CD14-positive monocyte (primary cell): ENCODE measurements at regions not wholly inside any gene's neighbourhood (a gene's known extent, or its start where the extent isn't known, plus 50 kb on each side); places are given as distances from the start of the nearest gene placed in this dataset.

Experiments used
- DNase-seq, 3 donors: peaks; one replicate each; pipeline ENCODE4 v3.0.0-alpha.2; 2011 to 2022
- H2AFZ ChIP-seq: 2 replicates; pipeline ENCODE4 v1.6.0; 2012; ENCODE audit warnings: mild to moderate bottlenecking, low read depth, low read length, inconsistent platforms; ENCODE audit not compliant: insufficient read depth, poor library complexity, severe bottlenecking
- H3K27ac ChIP-seq, 2 donors: 1 replicate in 1 of 2; 2 replicates in 1 of 2; pipeline ENCODE4 v1.5.1; 2012 to 2013; ENCODE audit warnings: low read length in 2 of 2, control low read depth in 1 of 2, inconsistent platforms in 1 of 2, low read depth in 1 of 2, mild to moderate bottlenecking in 1 of 2
- H3K27me3 ChIP-seq, 2 donors: one replicate each; pipeline versions ENCODE4 v1.6.0 to v1.6.1; 2011 to 2013; ENCODE audit warnings: low read length in 2 of 2; ENCODE audit not compliant: control insufficient read depth in 2 of 2, insufficient read depth in 2 of 2
- H3K36me3 ChIP-seq, 2 donors: replicated peaks in 1 of 2; 1 replicate in 1 of 2; 2 replicates in 1 of 2; pipeline versions ENCODE4 v1.5.1 to v1.6.1; 2012 to 2013; ENCODE audit warnings: low read length in 2 of 2, control low read depth in 1 of 2, inconsistent platforms in 1 of 2, mild to moderate bottlenecking in 1 of 2; ENCODE audit not compliant: insufficient read depth in 2 of 2, control insufficient read depth in 1 of 2
- H3K4me1 ChIP-seq, 2 donors: 1 replicate in 1 of 2; 2 replicates in 1 of 2; pipeline versions ENCODE4 v1.5.1 to v1.6.1; 2012 to 2013; ENCODE audit warnings: low read length in 2 of 2, control low read depth in 1 of 2, inconsistent platforms in 1 of 2, mild to moderate bottlenecking in 1 of 2, moderate library complexity in 1 of 2; ENCODE audit not compliant: insufficient read depth in 2 of 2, control insufficient read depth in 1 of 2
- H3K4me2 ChIP-seq: replicated peaks from 2 replicates; pipeline ENCODE3; 2012; ENCODE audit warnings: low read length, moderate library complexity, mild to moderate bottlenecking; ENCODE audit not compliant: poor library complexity, severe bottlenecking; ENCODE audit errors: extremely low read depth
- H3K4me3 ChIP-seq, 3 experiments: fragments of 200-600 bp in 1 of 3; sonication (generic) in 1 of 3; replicated peaks in 1 of 3; 1 replicate in 2 of 3; 2 replicates in 1 of 3; pipeline ENCODE4 v1.5.1; 2011 to 2013; ENCODE audit warnings: low read length in 3 of 3, mild to moderate bottlenecking in 3 of 3, control low read depth in 2 of 3, low read depth in 2 of 3, inconsistent platforms in 1 of 3, moderate library complexity in 1 of 3
- H3K79me2 ChIP-seq: 2 replicates; pipeline ENCODE4 v1.6.0; 2012; ENCODE audit warnings: mild to moderate bottlenecking, control low read depth, inconsistent platforms, low read length, moderate library complexity; ENCODE audit not compliant: insufficient read depth
- H3K9ac ChIP-seq: 2 replicates; pipeline ENCODE4 v1.6.0; 2017; ENCODE audit warnings: low read length, mild to moderate bottlenecking; ENCODE audit not compliant: insufficient read depth, poor library complexity, severe bottlenecking
- H3K9me3 ChIP-seq, 2 donors: replicated peaks in 1 of 2; 1 replicate in 1 of 2; 2 replicates in 1 of 2; pipeline versions ENCODE4 v1.5.1 to v1.6.1; 2012 to 2013; ENCODE audit warnings: low read length in 2 of 2, control low read depth in 1 of 2; ENCODE audit not compliant: control insufficient read depth in 1 of 2, insufficient read depth in 1 of 2
- H4K20me1 ChIP-seq: 2 replicates; pipeline ENCODE4 v1.6.0; 2012; ENCODE audit warnings: mild to moderate bottlenecking, low read length, control low read depth, moderate library complexity; ENCODE audit not compliant: insufficient read depth
- H3K27ac Mint-ChIP-seq, 7 donors: one replicate each; pipeline ENCODE4 v1.8.0; 2020; ENCODE audit warnings: mild to moderate bottlenecking in 7 of 7, mixed read lengths in 7 of 7, moderate library complexity in 6 of 7, inconsistent platforms in 2 of 7
- H3K27me3 Mint-ChIP-seq, 3 donors: one replicate each; pipeline ENCODE4 v1.8.0; 2021 to 2022; ENCODE audit warnings: low read depth in 3 of 3, mild to moderate bottlenecking in 3 of 3, mixed read lengths in 3 of 3, moderate library complexity in 3 of 3, inconsistent platforms in 1 of 3
- H3K36me3 Mint-ChIP-seq, 2 donors: one replicate each; pipeline ENCODE4 v1.8.0; 2020; ENCODE audit warnings: mixed read lengths in 2 of 2, inconsistent platforms in 1 of 2, mild to moderate bottlenecking in 1 of 2
- H3K4me1 Mint-ChIP-seq: one replicate; pipeline ENCODE4 v1.8.0; 2020; ENCODE audit warnings: mild to moderate bottlenecking, mixed read lengths
- H3K4me3 Mint-ChIP-seq, 2 donors: one replicate each; pipeline ENCODE4 v1.8.0; 2020; ENCODE audit warnings: mild to moderate bottlenecking in 2 of 2, mixed read lengths in 2 of 2, moderate library complexity in 1 of 2
- H3K9me3 Mint-ChIP-seq, 7 donors: one replicate each; pipeline ENCODE4 v1.8.0; 2020 to 2022; ENCODE audit warnings: mixed read lengths in 7 of 7, mild to moderate bottlenecking in 6 of 7, moderate library complexity in 6 of 7, inconsistent platforms in 2 of 7
- WGBS: methylation state at CpG from one replicate; pipeline ENCODE4 v1.1.5; 2013; ENCODE audit warnings: missing lambda C conversion rate; ENCODE audit not compliant: insufficient coverage; 5-methylcytosine and 5-hydroxymethylcytosine counted together
- intact Hi-C, 2 donors: fragments of 100-400 bp; cut with micrococcal nuclease; formaldehyde crosslinking; loops; one replicate each; pipeline versions ENCODE4 v1.15.0 to v1.15.1; 2023
- TF ChIP-seq, protein P1 (sequence below): fragments of 200-600 bp; IDR thresholded peaks from one replicate; pipeline ENCODE4 v1.8.0; 2022; ENCODE audit warnings: antibody characterized with exemption, mild to moderate bottlenecking

DNA sequence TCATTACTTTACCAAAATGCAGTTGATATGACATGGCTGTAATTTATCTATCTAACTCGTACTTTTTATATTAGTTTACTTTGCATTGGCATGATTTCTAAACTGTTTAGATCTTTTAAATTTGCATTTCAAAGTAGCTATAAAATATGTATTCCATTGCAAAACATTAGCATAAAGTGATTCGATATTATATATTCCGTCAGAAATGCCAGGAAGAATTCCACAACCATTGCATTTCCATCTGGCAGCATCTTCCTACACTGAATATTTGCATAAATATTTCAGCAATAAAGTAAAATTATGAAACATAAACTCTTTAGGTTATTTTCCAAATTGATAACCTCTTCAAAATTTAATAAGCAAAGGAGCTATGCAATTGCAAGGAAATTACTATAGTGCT is 546.6 kb downstream of the MFSD1 start:
- Histone ChIP-seq H3K9ac (no peak overlapping the region), H3K4me1 (no peaks in the 10 kb centered on the region), H3K36me3 (no peaks in the 10 kb centered on the region), H4K20me1 (no peaks in the 10 kb centered on the region), H3K79me2 (no peaks in the 10 kb centered on the region), H3K4me2 (no peak overlapping the region), H3K4me3 (no peak overlapping the region), H3K27ac (no peak overlapping the region), H3K27me3 (no peaks in the 10 kb centered on the region), H3K9me3 (no peaks in the 10 kb centered on the region), H2AFZ (no peak overlapping the region)
- peaks cover 0 to 7% (median 0%) of the 10 kb centered on the region in 7 donors for H3K9me3 Mint-ChIP-seq
- intact Hi-C loops = no loop called here
- H3K4me1 Mint-ChIP-seq = no peaks in the 10 kb centered on the region
- no peak overlapping the region for H3K27ac Mint-ChIP-seq
- H3K4me3 Mint-ChIP-seq = no peak overlapping the region
- H3K27me3 Mint-ChIP-seq = peaks cover 0 to 2% (median 0%) of the 10 kb centered on the region in 3 donors
- DNase-seq = no peak
- H3K36me3 Mint-ChIP-seq = no peaks in the 10 kb centered on the region
- no CpG with 5 or more reads among the region's 3 CpGs for WGBS
- TF ChIP-seq, protein P1, sequence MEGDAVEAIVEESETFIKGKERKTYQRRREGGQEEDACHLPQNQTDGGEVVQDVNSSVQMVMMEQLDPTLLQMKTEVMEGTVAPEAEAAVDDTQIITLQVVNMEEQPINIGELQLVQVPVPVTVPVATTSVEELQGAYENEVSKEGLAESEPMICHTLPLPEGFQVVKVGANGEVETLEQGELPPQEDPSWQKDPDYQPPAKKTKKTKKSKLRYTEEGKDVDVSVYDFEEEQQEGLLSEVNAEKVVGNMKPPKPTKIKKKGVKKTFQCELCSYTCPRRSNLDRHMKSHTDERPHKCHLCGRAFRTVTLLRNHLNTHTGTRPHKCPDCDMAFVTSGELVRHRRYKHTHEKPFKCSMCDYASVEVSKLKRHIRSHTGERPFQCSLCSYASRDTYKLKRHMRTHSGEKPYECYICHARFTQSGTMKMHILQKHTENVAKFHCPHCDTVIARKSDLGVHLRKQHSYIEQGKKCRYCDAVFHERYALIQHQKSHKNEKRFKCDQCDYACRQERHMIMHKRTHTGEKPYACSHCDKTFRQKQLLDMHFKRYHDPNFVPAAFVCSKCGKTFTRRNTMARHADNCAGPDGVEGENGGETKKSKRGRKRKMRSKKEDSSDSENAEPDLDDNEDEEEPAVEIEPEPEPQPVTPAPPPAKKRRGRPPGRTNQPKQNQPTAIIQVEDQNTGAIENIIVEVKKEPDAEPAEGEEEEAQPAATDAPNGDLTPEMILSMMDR = no peak

DNA sequence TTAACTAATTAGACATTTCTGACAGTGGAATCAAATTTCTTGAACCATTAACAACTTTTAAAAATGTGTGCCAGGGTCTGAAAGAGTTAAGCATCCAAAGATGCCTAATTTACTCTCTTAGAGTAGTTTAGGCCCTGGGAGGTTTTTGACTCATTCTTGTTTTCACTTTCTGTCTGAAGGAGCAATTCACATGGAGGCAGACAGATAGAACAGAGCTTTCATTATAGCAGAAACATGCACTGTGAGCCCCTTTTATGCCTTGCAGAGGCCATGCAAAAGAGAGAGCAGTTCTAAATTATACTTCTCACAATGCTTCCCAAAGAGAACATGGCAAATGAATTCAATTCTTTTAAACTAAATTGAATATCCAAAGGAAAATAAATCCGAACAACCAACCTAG is 554.8 kb downstream of the MFSD1 start:
- Mint-ChIP-seq H3K4me1 (no peaks in the 10 kb centered on the region), H3K27me3 (peaks cover 2% of the 10 kb centered on the region in 3 donors), H3K27ac (no peak overlapping the region), H3K36me3 (no peaks in the 10 kb centered on the region), H3K4me3 (no peak overlapping the region), H3K9me3 (no peaks in the 10 kb centered on the region)
- H3K79me2 ChIP-seq = no peaks in the 10 kb centered on the region
- WGBS = no CpG with 5 or more reads among the region's 1 CpG
- H3K36me3 ChIP-seq = no peaks in the 10 kb centered on the region
- no peak overlapping the region for H3K4me2 ChIP-seq
- no peak overlapping the region for H3K27ac ChIP-seq
- H3K27me3 ChIP-seq = no peaks in the 10 kb centered on the region
- no peaks in the 10 kb centered on the region for H3K9me3 ChIP-seq
- H2AFZ ChIP-seq = no peak overlapping the region
- TF ChIP-seq, protein P1 = no peak
- H3K9ac ChIP-seq = no peak overlapping the region
- no peak for DNase-seq
- no peaks in the 10 kb centered on the region for H4K20me1 ChIP-seq
- no peaks in the 10 kb centered on the region for H3K4me1 ChIP-seq
- H3K4me3 ChIP-seq = no peak overlapping the region
- intact Hi-C loops = no loop called here
